Calu3 (cell line): ENCODE measurements at regions not wholly inside any gene's neighbourhood (a gene's known extent, or its start where the extent isn't known, plus 50 kb on each side); places are given as distances from the start of the nearest gene placed in this dataset.

ENCODE experiments used
- BruUV-seq: library from RNA; stranded (reverse); fragments of 400-500 nt; replicated peaks from 2 replicates; lab custom pipeline; 2021; lab: Mats Ljungman, UMichigan
- CTCF ChIA-PET: fragments of 300-600 bp; sonication (Branson Sonifier 250); formaldehyde crosslinking; loops from one replicate; lab custom pipeline; 2022; ENCODE audit warnings: antibody characterized with exemption; lab: Charles Lee
- DNase-seq: peaks from one replicate; pipeline ENCODE4 v3.0.0; 2022
- H3K27ac Mint-ChIP-seq: one replicate; pipeline ENCODE4 v1.8.0; 2022; ENCODE audit warnings: mixed read lengths; ENCODE audit not compliant: unreplicated experiment
- H3K27me3 Mint-ChIP-seq: one replicate; pipeline ENCODE4 v1.8.0; 2022; ENCODE audit warnings: mixed read lengths; ENCODE audit not compliant: unreplicated experiment
- H3K36me3 Mint-ChIP-seq: one replicate; pipeline ENCODE4 v1.8.0; 2022; ENCODE audit warnings: mild to moderate bottlenecking, moderate library complexity, mixed read lengths; ENCODE audit not compliant: insufficient read depth, unreplicated experiment
- H3K4me1 Mint-ChIP-seq: one replicate; pipeline ENCODE4 v1.8.0; 2022; ENCODE audit warnings: mild to moderate bottlenecking, low read depth, mixed read lengths; ENCODE audit not compliant: unreplicated experiment
- H3K4me3 Mint-ChIP-seq: one replicate; pipeline ENCODE4 v1.8.0; 2022; ENCODE audit warnings: mild to moderate bottlenecking, low read depth, moderate library complexity, mixed read lengths; ENCODE audit not compliant: unreplicated experiment
- H3K9me3 Mint-ChIP-seq: one replicate; pipeline ENCODE4 v1.8.0; 2022; ENCODE audit warnings: low read depth, mixed read lengths; ENCODE audit not compliant: unreplicated experiment
- intact Hi-C: fragments of 100-400 bp; cut with micrococcal nuclease; formaldehyde crosslinking; loops from one replicate; pipeline ENCODE4 v1.10.0; 2022; ENCODE audit not compliant: unreplicated experiment
- TF ChIP-seq, protein P1 (sequence below): fragments of 200-600 bp; IDR thresholded peaks from one replicate; pipeline ENCODE4 v1.8.0; 2022; ENCODE audit warnings: antibody characterized with exemption; ENCODE audit not compliant: unreplicated experiment

DNA sequence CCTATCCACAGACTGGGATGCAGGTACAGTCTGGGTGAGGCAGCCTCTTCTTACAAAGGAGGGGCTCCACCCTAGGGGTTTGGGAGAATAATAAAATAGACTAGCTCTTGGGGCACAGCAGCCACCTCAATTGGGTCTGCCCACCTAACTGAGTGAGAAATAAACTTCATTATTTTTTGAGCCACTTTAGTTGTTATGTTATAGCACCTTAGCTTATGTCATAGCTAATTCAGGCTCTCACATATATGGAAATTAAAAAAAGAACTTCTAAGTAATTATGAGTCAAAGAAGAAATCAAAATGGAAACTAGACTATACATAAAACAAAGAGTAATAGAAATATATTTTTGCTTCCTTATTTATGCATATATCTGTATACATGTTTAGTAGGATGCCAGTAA, 318.5 kb upstream of the B3GALT2 start:
- Mint-ChIP-seq H3K36me3 (no peaks in the 10 kb centered on the region), H3K4me1 (no peaks in the 10 kb centered on the region), H3K9me3 (peaks cover 3% of the 10 kb centered on the region), H3K27ac (no peak overlapping the region), H3K4me3 (no peak overlapping the region), H3K27me3 (no peaks in the 10 kb centered on the region)
- TF ChIP-seq, protein P1, sequence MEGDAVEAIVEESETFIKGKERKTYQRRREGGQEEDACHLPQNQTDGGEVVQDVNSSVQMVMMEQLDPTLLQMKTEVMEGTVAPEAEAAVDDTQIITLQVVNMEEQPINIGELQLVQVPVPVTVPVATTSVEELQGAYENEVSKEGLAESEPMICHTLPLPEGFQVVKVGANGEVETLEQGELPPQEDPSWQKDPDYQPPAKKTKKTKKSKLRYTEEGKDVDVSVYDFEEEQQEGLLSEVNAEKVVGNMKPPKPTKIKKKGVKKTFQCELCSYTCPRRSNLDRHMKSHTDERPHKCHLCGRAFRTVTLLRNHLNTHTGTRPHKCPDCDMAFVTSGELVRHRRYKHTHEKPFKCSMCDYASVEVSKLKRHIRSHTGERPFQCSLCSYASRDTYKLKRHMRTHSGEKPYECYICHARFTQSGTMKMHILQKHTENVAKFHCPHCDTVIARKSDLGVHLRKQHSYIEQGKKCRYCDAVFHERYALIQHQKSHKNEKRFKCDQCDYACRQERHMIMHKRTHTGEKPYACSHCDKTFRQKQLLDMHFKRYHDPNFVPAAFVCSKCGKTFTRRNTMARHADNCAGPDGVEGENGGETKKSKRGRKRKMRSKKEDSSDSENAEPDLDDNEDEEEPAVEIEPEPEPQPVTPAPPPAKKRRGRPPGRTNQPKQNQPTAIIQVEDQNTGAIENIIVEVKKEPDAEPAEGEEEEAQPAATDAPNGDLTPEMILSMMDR, result no peak
- DNase-seq, result no peak
- BruUV-seq, result no TSS peak
- CTCF ChIA-PET, result no interaction called here
- intact Hi-C loops, result no loop called here

DNA sequence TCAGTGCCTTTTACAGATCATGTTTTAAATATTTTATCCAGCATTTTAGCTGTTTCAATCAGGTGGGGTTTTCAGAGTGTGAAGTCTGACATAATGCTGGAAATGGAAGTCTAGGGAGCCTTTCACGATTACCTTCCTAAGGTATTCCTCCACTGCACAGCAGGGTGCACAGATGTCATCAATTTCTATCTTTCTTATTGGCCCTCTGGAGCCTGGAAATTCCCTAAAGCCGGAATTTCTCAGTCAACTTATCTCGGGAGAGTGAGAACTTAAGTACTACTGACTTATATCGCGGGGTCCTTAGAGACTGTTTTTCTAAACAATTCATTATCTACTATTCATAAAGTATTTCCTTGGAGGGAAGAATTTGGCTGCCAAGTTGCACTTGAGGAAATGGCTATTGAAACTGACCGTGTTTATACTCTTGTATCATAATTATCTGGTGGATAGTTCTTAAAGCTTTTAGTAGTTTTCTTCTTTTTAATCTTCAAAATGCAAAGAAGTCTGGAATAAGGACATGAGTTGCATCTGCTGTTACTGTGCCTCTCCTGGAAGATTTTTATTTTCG, 311.8 kb upstream of the B3GALT2 start:
- Mint-ChIP-seq H3K36me3 (no peaks in the 10 kb centered on the region), H3K9me3 (no peaks in the 10 kb centered on the region), H3K27ac (no peak overlapping the region), H3K4me1 (peaks cover 10% of the 10 kb centered on the region), H3K4me3 (no peak overlapping the region), H3K27me3 (no peaks in the 10 kb centered on the region)
- intact Hi-C loops, result no loop called here
- no TSS peak for BruUV-seq
- CTCF ChIA-PET, result interaction anchor here (0.6 kb wide), 1 partner anchor 364 kb away, joined by 4 read pairs; no protein-coding TSS in a partner anchor
- no peak for DNase-seq
- TF ChIP-seq, protein P1, result no peak

- TF ChIP-seq, protein P1, result no peak
- CTCF ChIA-PET, result no interaction called here
- H3K27ac Mint-ChIP-seq, result no peak overlapping the region
- DNase-seq, result no peak
- no peak overlapping the region for H3K4me3 Mint-ChIP-seq
- no TSS peak for BruUV-seq
- H3K27me3 Mint-ChIP-seq, result no peaks in the 10 kb centered on the region
- no peaks in the 10 kb centered on the region for H3K36me3 Mint-ChIP-seq
- H3K4me1 Mint-ChIP-seq, result peaks cover 10% of the 10 kb centered on the region
- H3K9me3 Mint-ChIP-seq, result peaks cover 4% of the 10 kb centered on the region
- intact Hi-C loops, result no loop called here
Measured at GRCh38 chr1:193494368-193494767, 308.0 kb upstream of the B3GALT2 start.

DNA sequence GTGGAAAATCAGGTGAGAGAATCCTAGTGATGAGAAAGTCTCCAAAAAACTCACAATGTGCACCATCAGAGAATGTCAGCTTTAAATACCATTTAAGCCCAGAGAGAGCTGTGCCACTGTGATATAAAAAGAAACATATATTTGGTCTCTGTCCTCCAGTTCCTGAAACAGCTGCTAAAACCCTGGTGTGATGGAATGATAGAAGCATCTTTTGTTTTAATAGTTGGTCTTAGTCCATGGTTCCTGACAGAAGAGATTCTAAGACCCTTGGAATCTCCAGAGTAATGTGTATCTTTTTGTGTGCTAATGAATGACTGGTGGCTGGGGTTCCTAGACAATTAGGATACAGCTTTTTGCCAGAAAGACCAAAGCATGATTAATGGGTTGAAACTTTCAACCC, 302.8 kb upstream of the B3GALT2 start:
- H3K4me3 Mint-ChIP-seq, result no peak overlapping the region
- no peaks in the 10 kb centered on the region for H3K27me3 Mint-ChIP-seq
- intact Hi-C loops, result no loop called here
- no peak for DNase-seq
- peaks cover 4% of the 10 kb centered on the region for H3K9me3 Mint-ChIP-seq
- no TSS peak for BruUV-seq
- peaks cover 9% of the 10 kb centered on the region for H3K4me1 Mint-ChIP-seq
- no peak overlapping the region for H3K27ac Mint-ChIP-seq
- H3K36me3 Mint-ChIP-seq, result no peaks in the 10 kb centered on the region
- CTCF ChIA-PET, result interaction anchor here (0.6 to 0.7 kb wide), 2 partner anchors 16 to 172 kb away, joined by 3 to 7 read pairs; no protein-coding TSS in a partner anchor
- TF ChIP-seq, protein P1, result no peak
